IMR-90 (cell line): ENCODE measurements at regions not wholly inside any gene's neighbourhood (a gene's known extent, or its start where the extent isn't known, plus 50 kb on each side); places are given as distances from the start of the nearest gene placed in this dataset.
A peak's percentile ranks its signal among the peaks of the same experiment; 100 is the strongest.

Experiments
- ATAC-seq: fragments of 200-7000 bp; cut with Tn5 transposase; 2 replicates; pipeline ENCODE4 v1.9.1; 2020; ENCODE audit warnings: low read depth, mild to moderate bottlenecking, moderate library complexity
- BruUV-seq: library from RNA; stranded (reverse); fragments of 400-500 nt; replicated peaks from 2 replicates; lab custom pipeline; 2021; lab: Mats Ljungman, UMichigan
- CTCF ChIA-PET: fragments of 300-600 bp; formaldehyde crosslinking; extraction: SDS; loops from one replicate; lab custom pipeline; 2021; ENCODE audit warnings: antibody characterized with exemption; lab: Yijun Ruan, JAX
- POLR2A ChIA-PET: fragments of 300-600 bp; sonication (Branson Sonifier 250); formaldehyde crosslinking; loops from one replicate; lab custom pipeline; 2022; ENCODE audit warnings: antibody characterized with exemption; ENCODE audit not compliant: unreplicated experiment; lab: Charles Lee
- DNase-seq: peaks from one replicate; pipeline ENCODE4 v3.0.0; 2013
- H2AFZ ChIP-seq: replicated peaks from 2 replicates; pipeline ENCODE3; 2013; ENCODE audit warnings: low read length, mild to moderate bottlenecking; ENCODE audit not compliant: poor library complexity
- H2AK5ac ChIP-seq: 2 replicates; pipeline ENCODE4 v1.6.1; 2013; ENCODE audit warnings: low read depth, low read length, inconsistent platforms
- H2AK9ac ChIP-seq: replicated peaks from 2 replicates; pipeline ENCODE3; 2013; ENCODE audit warnings: mild to moderate bottlenecking, low read depth, low read length, moderate library complexity; ENCODE audit not compliant: poor library complexity
- H2BK120ac ChIP-seq: 2 replicates; pipeline ENCODE4 v1.6.1; 2013; ENCODE audit warnings: low read depth, low read length, inconsistent platforms
- H2BK15ac ChIP-seq: 3 replicates; pipeline ENCODE4 v1.6.1; 2013; ENCODE audit warnings: low read depth, low read length, inconsistent platforms
- H2BK20ac ChIP-seq: 2 replicates; pipeline ENCODE4 v1.6.1; 2013; ENCODE audit warnings: low read depth, mild to moderate bottlenecking, inconsistent platforms, low read length, moderate library complexity
- H2BK5ac ChIP-seq: 2 replicates; pipeline ENCODE4 v1.6.1; 2013; ENCODE audit warnings: mild to moderate bottlenecking, low read depth, low read length, inconsistent platforms; ENCODE audit not compliant: poor library complexity, severe bottlenecking
- H3K14ac ChIP-seq: replicated peaks from 2 replicates; pipeline ENCODE4 v1.6.1; 2013; ENCODE audit warnings: low read depth, low read length, inconsistent platforms
- H3K18ac ChIP-seq: 2 replicates; pipeline ENCODE4 v1.6.1; 2013; ENCODE audit warnings: low read depth, low read length, control low read depth
- H3K23ac ChIP-seq: 2 replicates; pipeline ENCODE4 v1.6.1; 2013; ENCODE audit warnings: low read depth, low read length, inconsistent platforms
- H3K27ac ChIP-seq: 2 replicates; pipeline ENCODE4 v1.5.1; 2013; ENCODE audit warnings: mild to moderate bottlenecking, control low read depth, low read length; ENCODE audit not compliant: insufficient read depth
- H3K27me3 ChIP-seq: 2 replicates; pipeline ENCODE4 v1.6.1; 2013; ENCODE audit warnings: low read length; ENCODE audit not compliant: control insufficient read depth, insufficient read depth
- H3K36me3 ChIP-seq: 2 replicates; pipeline ENCODE4 v1.6.1; 2013; ENCODE audit warnings: low read length, mixed read lengths; ENCODE audit not compliant: control insufficient read depth, insufficient read depth
- H3K4ac ChIP-seq: 2 replicates; pipeline ENCODE4 v1.6.1; 2013; ENCODE audit warnings: low read depth, low read length, inconsistent platforms
- H3K4me1 ChIP-seq: 2 replicates; pipeline ENCODE4 v1.6.1; 2013; ENCODE audit warnings: low read length, mixed read lengths; ENCODE audit not compliant: control insufficient read depth, insufficient read depth
- H3K4me2 ChIP-seq: 2 replicates; pipeline ENCODE4 v1.6.1; 2013; ENCODE audit warnings: low read depth, mild to moderate bottlenecking, control low read depth, low read length, moderate library complexity
- H3K4me3 ChIP-seq: 2 replicates; pipeline ENCODE4 v1.5.1; 2013; ENCODE audit warnings: low read depth, mild to moderate bottlenecking, control low read depth, low read length, moderate library complexity; ENCODE audit not compliant: insufficient read depth
- H3K56ac ChIP-seq: 2 replicates; pipeline ENCODE4 v1.6.1; 2013; ENCODE audit warnings: low read length, inconsistent platforms; ENCODE audit not compliant: insufficient read depth; ENCODE audit errors: extremely low read depth
- H3K79me1 ChIP-seq, 2 experiments: 2 replicates each; pipeline ENCODE4 v1.6.1; 2013; ENCODE audit warnings: low read length in 2 of 2, inconsistent platforms in 1 of 2, low read depth in 1 of 2
- H3K9ac ChIP-seq: 2 replicates; pipeline ENCODE4 v1.6.1; 2013; ENCODE audit warnings: low read depth, low read length, control low read depth
- H3K9me1 ChIP-seq: 2 replicates; pipeline ENCODE4 v1.6.1; 2013; ENCODE audit warnings: low read length, inconsistent platforms; ENCODE audit not compliant: insufficient read depth
- H3K9me3 ChIP-seq: 2 replicates; pipeline ENCODE4 v1.6.1; 2013; ENCODE audit warnings: low read length; ENCODE audit not compliant: control insufficient read depth, insufficient read depth
- H4K20me1 ChIP-seq: 2 replicates; pipeline ENCODE4 v1.6.1; 2013; ENCODE audit warnings: low read length, inconsistent platforms; ENCODE audit not compliant: insufficient read depth
- H4K5ac ChIP-seq: 2 replicates; pipeline ENCODE4 v1.6.1; 2013; ENCODE audit warnings: mild to moderate bottlenecking, low read depth, low read length, control low read depth
- H4K8ac ChIP-seq, 2 experiments: 2 replicates each; pipeline ENCODE4 v1.6.1; 2013; ENCODE audit warnings: low read depth in 2 of 2, low read length in 2 of 2, control low read depth in 1 of 2, inconsistent platforms in 1 of 2
- H4K91ac ChIP-seq: 2 replicates; pipeline ENCODE4 v1.6.1; 2013; ENCODE audit warnings: low read depth, low read length, inconsistent platforms; ENCODE audit not compliant: insufficient read depth
- BHLHE40 ChIP-seq: fragments of 150-350 bp; IDR thresholded peaks from 2 replicates; pipeline ENCODE4 v1.6.1; 2016; ENCODE audit warnings: mild to moderate bottlenecking, low read depth, low read length
- CHD1 ChIP-seq: IDR thresholded peaks from 2 replicates; pipeline ENCODE4 v1.6.1; 2012; ENCODE audit warnings: low read depth, low read length, improper control_type of control experiment
- FOS ChIP-seq: fragments of 150-350 bp; IDR thresholded peaks from 2 replicates; pipeline ENCODE4 v1.6.1; 2016; ENCODE audit warnings: low read depth, low read length
- MAFK ChIP-seq: IDR thresholded peaks from 2 replicates; pipeline ENCODE4 v1.6.1; 2012; ENCODE audit warnings: low read depth, low read length, improper control_type of control experiment
- MAZ ChIP-seq: IDR thresholded peaks from 2 replicates; pipeline ENCODE4 v1.6.1; 2012; ENCODE audit warnings: low read depth, mild to moderate bottlenecking, low read length, improper control_type of control experiment, moderate library complexity, borderline replicate concordance
- MXI1 ChIP-seq: IDR thresholded peaks from 2 replicates; pipeline ENCODE4 v1.6.1; 2012; ENCODE audit warnings: low read depth, mild to moderate bottlenecking, low read length, moderate library complexity, borderline replicate concordance
- NFE2L2 ChIP-seq: fragments of 150-350 bp; IDR thresholded peaks from 2 replicates; pipeline ENCODE4 v1.6.1; 2016; ENCODE audit warnings: low read depth, mild to moderate bottlenecking, low read length
- POLR2A ChIP-seq: IDR thresholded peaks from 2 replicates; pipeline ENCODE4 v1.6.1; 2012; ENCODE audit warnings: mild to moderate bottlenecking, low read depth, low read length
- RAD21 ChIP-seq: IDR thresholded peaks from 2 replicates; pipeline ENCODE4 v1.6.1; 2012; ENCODE audit warnings: low read length, improper control_type of control experiment
- RCOR1 ChIP-seq: IDR thresholded peaks from 2 replicates; pipeline ENCODE4 v1.6.1; 2012; ENCODE audit warnings: mild to moderate bottlenecking, low read length, improper control_type of control experiment; ENCODE audit not compliant: insufficient replicate concordance
- RFX5 ChIP-seq: IDR thresholded peaks from 2 replicates; pipeline ENCODE4 v1.8.0; 2012; ENCODE audit warnings: low read depth, mild to moderate bottlenecking, low read length, moderate library complexity
- SMC3 ChIP-seq: fragments of 150-350 bp; IDR thresholded peaks from 2 replicates; pipeline ENCODE4 v1.6.1; 2016; ENCODE audit warnings: low read depth, mild to moderate bottlenecking, antibody characterized with exemption, low read length, moderate library complexity
- WGBS, 2 experiments: methylation state at CpG; one replicate each; pipeline versions ENCODE4 v1.1.5 to v1.1.7; 2013; ENCODE audit warnings: missing lambda C conversion rate in 2 of 2; ENCODE audit not compliant: insufficient read length in 1 of 2; ENCODE audit errors: extremely low coverage in 2 of 2; 5-methylcytosine and 5-hydroxymethylcytosine counted together
- dilution Hi-C: fragments of 300-500 bp; cut with HindIII; formaldehyde crosslinking; loops from one replicate; pipeline ENCODE4 v1.14.3; 2018; ENCODE audit warnings: low sequenced_read_pairs; ENCODE audit not compliant: unreplicated experiment
- in situ Hi-C: fragments of 300-500 bp; cut with MboI; formaldehyde crosslinking; loops from 3 replicates; pipeline ENCODE4 v1.14.3; 2019; ENCODE audit warnings: low sequenced_read_pairs, inconsistent platforms, mixed read lengths
- intact Hi-C: fragments of 100-400 bp; cut with micrococcal nuclease; formaldehyde crosslinking; loops from 2 replicates; pipeline ENCODE4 v1.10.0; 2022
- TF ChIP-seq, protein P1 (sequence below): fragments of 150-350 bp; IDR thresholded peaks from 2 replicates; pipeline ENCODE4 v1.6.1; 2016; ENCODE audit warnings: low read depth, mild to moderate bottlenecking, low read length, moderate library complexity, borderline replicate concordance
- TF ChIP-seq, protein P2 (sequence below): conservative IDR thresholded peaks from 2 replicates; pipeline ENCODE4 v1.5.1; 2012; ENCODE audit warnings: mild to moderate bottlenecking, low read depth, low read length, improper control_type of control experiment
- TF ChIP-seq, protein P3 (sequence below): fragments of 150-350 bp; IDR thresholded peaks from 2 replicates; pipeline ENCODE4 v1.6.1; 2017; ENCODE audit warnings: mild to moderate bottlenecking, antibody characterized with exemption, low read length, low read depth

DNA sequence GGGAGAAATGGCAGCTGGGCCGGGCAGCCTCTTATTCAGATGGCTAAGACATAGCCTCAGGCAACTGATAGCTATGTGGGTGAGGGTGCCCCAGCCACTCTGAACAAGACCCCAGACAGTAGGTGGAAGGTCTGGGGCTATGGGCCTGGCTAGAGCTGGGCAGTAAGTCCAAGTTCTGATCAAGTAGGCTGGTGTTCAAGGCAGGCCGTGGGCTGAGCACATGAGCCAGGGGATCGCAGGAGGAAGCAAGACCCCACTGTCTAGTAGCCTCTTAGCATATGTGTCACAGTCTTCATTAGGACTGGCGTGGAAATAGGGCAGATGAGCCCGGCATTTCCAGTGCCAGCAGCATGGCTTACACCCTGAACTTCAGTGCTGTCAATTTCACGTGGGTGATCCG, 192.1 kb downstream of the ADAMTS15 start:
- Histone ChIP-seq H3K14ac (no peak overlapping the region), H3K56ac (no peak overlapping the region), H4K20me1 (no peaks in the 10 kb centered on the region), H4K91ac (peak overlapping the region; percentile 12; the same call in 1 of the 2 replicates), H3K4ac (no peak overlapping the region; the same call in 1 of the 2 replicates), H3K23ac (no peak overlapping the region), H2BK15ac (no peak overlapping the region), H3K9ac (no peak overlapping the region), H2BK120ac (no peak overlapping the region), H3K79me1 (no peaks in the 10 kb centered on the region), H2AK5ac (peak overlapping the region; percentile 69), H3K27me3 (no peaks in the 10 kb centered on the region), H3K9me1 (peaks cover 18% of the 10 kb centered on the region; the same call in 1 of the 2 replicates), H2BK5ac (no peak overlapping the region), H3K4me2 (no peak overlapping the region), H4K8ac (no peak overlapping the region), H2AFZ (peak overlapping the region; percentile 52), H3K27ac (no peak overlapping the region), H3K18ac (no peak overlapping the region; the same call in 1 of the 2 replicates), H3K36me3 (no peaks in the 10 kb centered on the region), H3K4me1 (peaks cover 20% of the 10 kb centered on the region), H4K5ac (no peak overlapping the region), H3K9me3 (no peaks in the 10 kb centered on the region), H2AK9ac (no peak overlapping the region), H2BK20ac (0 out of 2 replicates have a peak overlapping the region, but pooled peaks have one; percentile 21), H3K4me3 (no peak overlapping the region)
- ChIA-PET CTCF (no interaction called here), POLR2A (no interaction called here)
- 100% methylated on average over 2 of the region's 7 CpGs; no CpG with 5 or more reads in 1 of the 2 experiments for WGBS, 2 experiments
- dilution Hi-C loops (no loop called here), intact Hi-C loops (no loop called here), in situ Hi-C loops (no loop called here)
- TF ChIP-seq RFX5 (no peak), CHD1 (no peak), SMC3 (no peak), RCOR1 (no peak), MAFK (no peak), MXI1 (no peak), MAZ (no peak), RAD21 (no peak), BHLHE40 (no peak), NFE2L2 (no peak), FOS (no peak), POLR2A (no peak)
- TF ChIP-seq, protein P1, sequence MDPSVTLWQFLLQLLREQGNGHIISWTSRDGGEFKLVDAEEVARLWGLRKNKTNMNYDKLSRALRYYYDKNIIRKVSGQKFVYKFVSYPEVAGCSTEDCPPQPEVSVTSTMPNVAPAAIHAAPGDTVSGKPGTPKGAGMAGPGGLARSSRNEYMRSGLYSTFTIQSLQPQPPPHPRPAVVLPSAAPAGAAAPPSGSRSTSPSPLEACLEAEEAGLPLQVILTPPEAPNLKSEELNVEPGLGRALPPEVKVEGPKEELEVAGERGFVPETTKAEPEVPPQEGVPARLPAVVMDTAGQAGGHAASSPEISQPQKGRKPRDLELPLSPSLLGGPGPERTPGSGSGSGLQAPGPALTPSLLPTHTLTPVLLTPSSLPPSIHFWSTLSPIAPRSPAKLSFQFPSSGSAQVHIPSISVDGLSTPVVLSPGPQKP = no peak
- TF ChIP-seq, protein P2, sequence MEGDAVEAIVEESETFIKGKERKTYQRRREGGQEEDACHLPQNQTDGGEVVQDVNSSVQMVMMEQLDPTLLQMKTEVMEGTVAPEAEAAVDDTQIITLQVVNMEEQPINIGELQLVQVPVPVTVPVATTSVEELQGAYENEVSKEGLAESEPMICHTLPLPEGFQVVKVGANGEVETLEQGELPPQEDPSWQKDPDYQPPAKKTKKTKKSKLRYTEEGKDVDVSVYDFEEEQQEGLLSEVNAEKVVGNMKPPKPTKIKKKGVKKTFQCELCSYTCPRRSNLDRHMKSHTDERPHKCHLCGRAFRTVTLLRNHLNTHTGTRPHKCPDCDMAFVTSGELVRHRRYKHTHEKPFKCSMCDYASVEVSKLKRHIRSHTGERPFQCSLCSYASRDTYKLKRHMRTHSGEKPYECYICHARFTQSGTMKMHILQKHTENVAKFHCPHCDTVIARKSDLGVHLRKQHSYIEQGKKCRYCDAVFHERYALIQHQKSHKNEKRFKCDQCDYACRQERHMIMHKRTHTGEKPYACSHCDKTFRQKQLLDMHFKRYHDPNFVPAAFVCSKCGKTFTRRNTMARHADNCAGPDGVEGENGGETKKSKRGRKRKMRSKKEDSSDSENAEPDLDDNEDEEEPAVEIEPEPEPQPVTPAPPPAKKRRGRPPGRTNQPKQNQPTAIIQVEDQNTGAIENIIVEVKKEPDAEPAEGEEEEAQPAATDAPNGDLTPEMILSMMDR = no peak
- TF ChIP-seq, protein P3, sequence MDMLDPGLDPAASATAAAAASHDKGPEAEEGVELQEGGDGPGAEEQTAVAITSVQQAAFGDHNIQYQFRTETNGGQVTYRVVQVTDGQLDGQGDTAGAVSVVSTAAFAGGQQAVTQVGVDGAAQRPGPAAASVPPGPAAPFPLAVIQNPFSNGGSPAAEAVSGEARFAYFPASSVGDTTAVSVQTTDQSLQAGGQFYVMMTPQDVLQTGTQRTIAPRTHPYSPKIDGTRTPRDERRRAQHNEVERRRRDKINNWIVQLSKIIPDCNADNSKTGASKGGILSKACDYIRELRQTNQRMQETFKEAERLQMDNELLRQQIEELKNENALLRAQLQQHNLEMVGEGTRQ = no peak
- no TSS peak for BruUV-seq
- no peak for ATAC-seq
- DNase-seq = no peak
